GM12878 (cell line): ENCODE measurements at regions not wholly inside any gene's neighbourhood (a gene's known extent, or its start where the extent isn't known, plus 50 kb on each side); places are given as distances from the start of the nearest gene placed in this dataset.

Experiments
- ATAC-seq: fragments of 200-7000 bp; cut with Tn5 transposase; 3 replicates; pipeline ENCODE4 v1.9.1; 2020; ENCODE audit warnings: mild to moderate bottlenecking, moderate library complexity
- BruUV-seq: library from RNA; stranded (reverse); fragments of 400-500 nt; replicated peaks from 2 replicates; lab custom pipeline; 2021; lab: Mats Ljungman, UMichigan
- CTCF ChIA-PET: fragments of 300-600 bp; sonication (Branson Sonifier 250); formaldehyde crosslinking; extraction: SDS; loops from one replicate; lab custom pipeline; 2021; ENCODE audit warnings: inconsistent platforms; lab: Yijun Ruan, JAX
- POLR2A ChIA-PET: fragments of 350-600 bp; formaldehyde crosslinking; extraction: SDS; loops from one replicate; lab custom pipeline; 2021; ENCODE audit warnings: inconsistent platforms; lab: Charles Lee
- RAD21 ChIA-PET: fragments of 300-600 bp; sonication (Branson Sonifier 250); formaldehyde crosslinking; loops from one replicate; lab custom pipeline; 2023; ENCODE audit warnings: antibody characterized with exemption; ENCODE audit not compliant: unreplicated experiment; lab: Charles Lee
- SMC1A ChIA-PET: fragments of 300-600 bp; sonication (Branson Sonifier 250); formaldehyde crosslinking; loops from one replicate; lab custom pipeline; 2023; ENCODE audit not compliant: unreplicated experiment, uncharacterized antibody; lab: Charles Lee
- DNase-seq: peaks from one replicate; pipeline ENCODE4 v3.0.0-alpha.2; 2011; ENCODE audit warnings: low read depth, low spot score
- FAIRE-seq: peaks from 3 replicates; lab custom pipeline; 2011; peaks lifted over from hg19 to GRCh38; lab: Jason Lieb, UNC
- H2AFZ ChIP-seq: 2 replicates; pipeline ENCODE4 v1.6.0; 2011; ENCODE audit warnings: low read depth, low read length, control low read depth; ENCODE audit not compliant: control insufficient read depth
- H3K27ac ChIP-seq: 2 replicates; pipeline ENCODE4 v1.5.1; 2011; ENCODE audit warnings: control low read depth; ENCODE audit not compliant: control insufficient read depth, insufficient read depth
- H3K27me3 ChIP-seq, 2 experiments: replicated peaks in 1 of 2; 2 replicates each; pipeline versions ENCODE4 v1.6.0 to v1.6.1; 2011; ENCODE audit warnings: low read length in 1 of 2; ENCODE audit not compliant: control insufficient read depth in 2 of 2, insufficient read depth in 2 of 2
- H3K36me3 ChIP-seq, 2 experiments: 2 replicates each; pipeline ENCODE4 v1.5.1; 2011; ENCODE audit warnings: low read length in 1 of 2; ENCODE audit not compliant: control insufficient read depth in 2 of 2, insufficient read depth in 2 of 2
- H3K4me1 ChIP-seq: 2 replicates; pipeline ENCODE4 v1.6.1; 2011; ENCODE audit warnings: mild to moderate bottlenecking, low read length, moderate library complexity, mixed read lengths; ENCODE audit not compliant: control insufficient read depth, insufficient read depth
- H3K4me2 ChIP-seq: 2 replicates; pipeline ENCODE4 v1.6.0; 2011; ENCODE audit warnings: control low read depth; ENCODE audit not compliant: control insufficient read depth, insufficient read depth
- H3K4me3 ChIP-seq: fragments of 200-600 bp; sonication (generic); 2 replicates; pipeline ENCODE4 v1.5.1; 2016
- H3K79me2 ChIP-seq: 2 replicates; pipeline ENCODE4 v1.6.0; 2011; ENCODE audit warnings: low read length; ENCODE audit not compliant: control insufficient read depth, insufficient read depth
- H3K9ac ChIP-seq: 2 replicates; pipeline ENCODE4 v1.8.0; 2011; ENCODE audit warnings: low read length, control low read depth, mixed read lengths; ENCODE audit not compliant: control insufficient read depth, insufficient read depth
- H3K9me3 ChIP-seq: replicated peaks from 3 replicates; pipeline ENCODE4 v1.5.1; 2011; ENCODE audit warnings: mild to moderate bottlenecking, low read length; ENCODE audit not compliant: control insufficient read depth, insufficient read depth
- H4K20me1 ChIP-seq: 2 replicates; pipeline ENCODE4 v1.6.0; 2011; ENCODE audit not compliant: control insufficient read depth, insufficient read depth
- BHLHE40 ChIP-seq, 2 experiments: fragments of 450-650 bp in 1 of 2; IDR thresholded peaks; 2 replicates each; pipeline ENCODE4 v1.6.1; 2011 to 2017; ENCODE audit warnings: low read depth in 2 of 2, borderline replicate concordance in 1 of 2, improper control_type of control experiment in 1 of 2, low read length in 1 of 2, mild to moderate bottlenecking in 1 of 2
- BRCA1 ChIP-seq: IDR thresholded peaks from 2 replicates; pipeline ENCODE4 v1.6.1; 2011; ENCODE audit warnings: low read depth, low read length, improper control_type of control experiment
- DPF2 ChIP-seq: fragments of 450-650 bp; IDR thresholded peaks from 2 replicates; pipeline ENCODE4 v1.6.1; 2017; ENCODE audit warnings: mild to moderate bottlenecking
- EGR1 ChIP-seq, 2 experiments: IDR thresholded peaks; 1 replicate in 1 of 2; 2 replicates in 1 of 2; pipeline ENCODE4 v1.6.1; 2011 to 2012; ENCODE audit warnings: low read depth in 2 of 2, low read length in 2 of 2, borderline replicate concordance in 1 of 2, mild to moderate bottlenecking in 1 of 2, moderate library complexity in 1 of 2
- MAX ChIP-seq: IDR thresholded peaks from 2 replicates; pipeline ENCODE4 v1.6.1; 2012; ENCODE audit warnings: low read depth, low read length, improper control_type of control experiment
- RELA ChIP-seq: fragments of 450-650 bp; IDR thresholded peaks from 2 replicates; pipeline ENCODE4 v1.8.0; 2014; ENCODE audit warnings: borderline replicate concordance; ENCODE audit not compliant: partially characterized antibody
- SMARCA5 ChIP-seq: fragments of 450-650 bp; IDR thresholded peaks from 2 replicates; pipeline ENCODE4 v1.6.1; 2017; ENCODE audit warnings: mild to moderate bottlenecking
- SP1 ChIP-seq: IDR thresholded peaks from one replicate; pipeline ENCODE4 v1.6.1; 2011; ENCODE audit warnings: low read depth, low read length
- ZNF217 ChIP-seq: fragments of 450-650 bp; IDR thresholded peaks from 2 replicates; pipeline ENCODE4 v1.6.1; 2017; ENCODE audit warnings: antibody characterized with exemption, mild to moderate bottlenecking
- WGBS: methylation state at CpG from one replicate; pipeline ENCODE4 v1.1.6; 2016; ENCODE audit warnings: low lambda C conversion rate; ENCODE audit not compliant: insufficient replicate concordance, insufficient coverage; ENCODE audit errors: missing lambda C conversion rate; 5-methylcytosine and 5-hydroxymethylcytosine counted together
- in situ Hi-C: fragments of 300-500 bp; cut with MboI; formaldehyde crosslinking; loops from 9 replicates; pipeline ENCODE4 v1.14.3; 2018; ENCODE audit warnings: mixed read lengths
- intact Hi-C: fragments of 100-400 bp; cut with micrococcal nuclease; formaldehyde crosslinking; loops from one replicate; pipeline ENCODE4 v1.14.2; 2022; ENCODE audit not compliant: unreplicated experiment
- TF ChIP-seq, protein P1 (sequence below): fragments of 450-650 bp; IDR thresholded peaks from 2 replicates; pipeline ENCODE4 v1.6.1; 2017; ENCODE audit warnings: low read depth, mild to moderate bottlenecking, moderate library complexity
- TF ChIP-seq, protein P2 (sequence below): fragments of 450-650 bp; formaldehyde crosslinking; IDR thresholded peaks from 2 replicates; pipeline ENCODE4 v1.4.0; 2022; ENCODE audit warnings: mild to moderate bottlenecking, moderate library complexity

DNA sequence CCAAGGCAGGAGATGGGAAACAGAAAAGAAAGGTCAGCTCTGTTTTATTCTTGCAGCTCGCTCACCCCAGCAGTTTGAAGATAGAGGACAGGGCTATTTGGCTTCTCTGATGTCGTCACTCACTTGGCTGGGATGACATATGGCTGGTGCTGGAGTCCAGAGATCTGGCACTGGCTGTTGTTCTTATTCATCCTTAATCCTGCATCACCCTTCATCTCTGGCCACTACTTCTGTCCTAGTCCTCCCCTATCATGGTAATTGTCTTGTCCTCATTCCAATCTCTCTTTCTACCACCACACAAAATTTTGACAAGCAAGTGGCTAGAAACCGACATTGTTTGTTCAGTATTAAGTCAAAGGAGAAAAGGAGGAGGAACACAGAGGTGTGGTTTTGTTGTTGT is 103.8 kb upstream of the PDE4B start:
- ChIA-PET RAD21 (interaction anchor here (1.0 kb wide), 1 partner anchor 452 kb away, joined by 3 read pairs; no protein-coding TSS in a partner anchor), CTCF (interaction anchor here (3.0 to 5.0 kb wide), 2 partner anchors 8 to 452 kb away, joined by 19 to 61 read pairs; no protein-coding TSS in a partner anchor), SMC1A (interaction anchor here (0.7 to 1.9 kb wide), 4 partner anchors 10 to 258 kb away, joined by 3 to 10 read pairs (median 4); no protein-coding TSS in a partner anchor), POLR2A (no interaction called here)
- Histone ChIP-seq H3K9me3 (no peaks in the 10 kb centered on the region), H3K27ac (no peak overlapping the region), H3K27me3 (0 out of 4 replicates have a peak, but pooled peaks cover 0 to 4% of the 10 kb centered on the region in 2 experiments), H3K79me2 (no peaks in the 10 kb centered on the region), H3K4me3 (no peak overlapping the region), H3K9ac (no peak overlapping the region), H3K36me3 (no peaks in the 10 kb centered on the region), H3K4me1 (no peaks in the 10 kb centered on the region), H2AFZ (no peak overlapping the region), H4K20me1 (no peaks in the 10 kb centered on the region), H3K4me2 (no peak overlapping the region)
- WGBS: 24% methylated on average over 3 of the region's 3 CpGs
- DNase-seq (no peak), ATAC-seq (no peak), FAIRE-seq (no peak)
- intact Hi-C loops: loop anchor here (5.0 kb wide), 1 partner anchor 472 kb away; no protein-coding TSS in a partner anchor
- BruUV-seq: no TSS peak
- in situ Hi-C loops: loop anchor here (5.0 kb wide), 2 partner anchors 452 to 632 kb away; no protein-coding TSS in a partner anchor
- TF ChIP-seq RELA: no peak
- no peak for TF ChIP-seq BHLHE40 (IDR thresholded peaks at IDR 0.05; ENCODE audit: borderline replicate concordance in 1 of 2, low read depth in 2 of 2, low read length in 1 of 2)
- TF ChIP-seq, protein P1, sequence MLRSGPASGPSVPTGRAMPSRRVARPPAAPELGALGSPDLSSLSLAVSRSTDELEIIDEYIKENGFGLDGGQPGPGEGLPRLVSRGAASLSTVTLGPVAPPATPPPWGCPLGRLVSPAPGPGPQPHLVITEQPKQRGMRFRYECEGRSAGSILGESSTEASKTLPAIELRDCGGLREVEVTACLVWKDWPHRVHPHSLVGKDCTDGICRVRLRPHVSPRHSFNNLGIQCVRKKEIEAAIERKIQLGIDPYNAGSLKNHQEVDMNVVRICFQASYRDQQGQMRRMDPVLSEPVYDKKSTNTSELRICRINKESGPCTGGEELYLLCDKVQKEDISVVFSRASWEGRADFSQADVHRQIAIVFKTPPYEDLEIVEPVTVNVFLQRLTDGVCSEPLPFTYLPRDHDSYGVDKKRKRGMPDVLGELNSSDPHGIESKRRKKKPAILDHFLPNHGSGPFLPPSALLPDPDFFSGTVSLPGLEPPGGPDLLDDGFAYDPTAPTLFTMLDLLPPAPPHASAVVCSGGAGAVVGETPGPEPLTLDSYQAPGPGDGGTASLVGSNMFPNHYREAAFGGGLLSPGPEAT: no peak
- no peak for TF ChIP-seq MAX
- TF ChIP-seq ZNF217: no peak
- no peak for TF ChIP-seq EGR1 (IDR thresholded peaks at IDR 0.05; ENCODE audit: borderline replicate concordance in 1 of 2, low read depth in 2 of 2, low read length in 2 of 2)
- TF ChIP-seq SP1: no peak
- TF ChIP-seq, protein P2, sequence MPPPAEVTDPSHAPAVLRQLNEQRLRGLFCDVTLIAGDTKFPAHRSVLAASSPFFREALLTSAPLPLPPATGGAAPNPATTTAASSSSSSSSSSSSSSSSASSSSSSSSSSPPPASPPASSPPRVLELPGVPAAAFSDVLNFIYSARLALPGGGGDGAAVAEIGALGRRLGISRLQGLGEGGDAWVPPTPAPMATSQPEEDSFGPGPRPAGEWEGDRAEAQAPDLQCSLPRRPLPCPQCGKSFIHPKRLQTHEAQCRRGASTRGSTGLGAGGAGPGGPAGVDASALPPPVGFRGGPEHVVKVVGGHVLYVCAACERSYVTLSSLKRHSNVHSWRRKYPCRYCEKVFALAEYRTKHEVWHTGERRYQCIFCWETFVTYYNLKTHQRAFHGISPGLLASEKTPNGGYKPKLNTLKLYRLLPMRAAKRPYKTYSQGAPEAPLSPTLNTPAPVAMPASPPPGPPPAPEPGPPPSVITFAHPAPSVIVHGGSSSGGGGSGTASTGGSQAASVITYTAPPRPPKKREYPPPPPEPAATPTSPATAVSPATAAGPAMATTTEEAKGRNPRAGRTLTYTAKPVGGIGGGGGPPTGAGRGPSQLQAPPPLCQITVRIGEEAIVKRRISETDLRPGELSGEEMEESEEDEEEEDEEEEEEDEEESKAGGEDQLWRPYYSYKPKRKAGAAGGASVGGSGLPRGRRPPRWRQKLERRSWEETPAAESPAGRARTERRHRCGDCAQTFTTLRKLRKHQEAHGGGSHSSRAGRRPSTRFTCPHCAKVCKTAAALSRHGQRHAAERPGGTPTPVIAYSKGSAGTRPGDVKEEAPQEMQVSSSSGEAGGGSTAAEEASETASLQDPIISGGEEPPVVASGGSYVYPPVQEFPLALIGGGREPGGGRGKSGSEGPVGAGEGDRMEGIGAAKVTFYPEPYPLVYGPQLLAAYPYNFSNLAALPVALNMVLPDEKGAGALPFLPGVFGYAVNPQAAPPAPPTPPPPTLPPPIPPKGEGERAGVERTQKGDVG (CRISPR knock-in tag): no peak
- TF ChIP-seq BRCA1: no peak
- no peak for TF ChIP-seq DPF2
- no peak for TF ChIP-seq SMARCA5
